ENCODE measurements at regions not wholly inside any gene's neighbourhood (a gene's known extent, or its start where the extent isn't known, plus 50 kb on each side); places are given as distances from the start of the nearest gene placed in this dataset.
A peak's percentile ranks its signal among the peaks of the same experiment; 100 is the strongest.

- DNase-seq: no peak
- Histone ChIP-seq H4K8ac (ENCODE audit: low read length) (no peak overlapping the region), H3K14ac (ENCODE audit: low read length in 2 of 2) (no peak overlapping the region), H3K18ac (ENCODE audit: low read depth in 1 of 2, low read length in 2 of 2) (no peak overlapping the region), H3K79me1 (replicated peaks; ENCODE audit: low read length, poor library complexity, severe bottlenecking) (no peaks in the 10 kb centered on the region), H2BK5ac (ENCODE audit: low read depth, low read length, poor library complexity, severe bottlenecking) (no peak overlapping the region), H3K9ac (ENCODE audit: low read length) (no peak overlapping the region), H2BK15ac (ENCODE audit: low read depth, poor library complexity, severe bottlenecking) (no peak overlapping the region), H3K9me3 (ENCODE audit: control insufficient read depth, low read length) (no peaks in the 10 kb centered on the region), H2BK120ac (ENCODE audit: low read depth, low read length) (no peak overlapping the region), H3K27ac (ENCODE audit: low read length, poor library complexity, severe bottlenecking) (no peak overlapping the region), H3K23ac (ENCODE audit: low read length in 2 of 2) (no peak overlapping the region), H3K4me2 (ENCODE audit: low read length, poor library complexity, severe bottlenecking) (no peak overlapping the region), H2AK5ac (ENCODE audit: low read length, severe bottlenecking) (no peak overlapping the region), H2AFZ (ENCODE audit: low read depth, low read length) (no peak overlapping the region), H3K4me1 (ENCODE audit: control insufficient read depth, insufficient read depth, low read depth, low read length) (no peaks in the 10 kb centered on the region), H4K91ac (ENCODE audit: low read length) (no peak overlapping the region), H3K36me3 (ENCODE audit: control insufficient read depth in 1 of 2, insufficient read depth in 2 of 2, low read depth in 1 of 2, low read length in 2 of 2) (no peaks in the 10 kb centered on the region), H3K4me3 (ENCODE audit: insufficient read depth in 1 of 2, low read depth in 1 of 2, low read length in 2 of 2) (no peak overlapping the region), H2BK12ac (ENCODE audit: low read length in 2 of 2) (no peak overlapping the region), H3K4ac (ENCODE audit: low read depth in 1 of 2, low read length in 2 of 2) (no peak overlapping the region), H3K27me3 (ENCODE audit: control insufficient read depth in 1 of 2, insufficient read depth in 1 of 2, low read length in 2 of 2) (peaks cover 8 to 52% of the 10 kb centered on the region in 2 experiments)
- WGBS: no CpG with 5 or more reads among the region's 1 CpG
These were observed 301.9 kb upstream of the PRKCQ start for GRCh38 chr10:6881987-6882386.

- DNase-seq: no peak
- Histone ChIP-seq H3K23ac (ENCODE audit: low read length in 2 of 2) (no peak overlapping the region), H4K91ac (ENCODE audit: low read length) (no peak overlapping the region), H3K4ac (ENCODE audit: low read depth in 1 of 2, low read length in 2 of 2) (peak overlapping the region in 1 of 2 experiments; percentile 8), H3K9me3 (ENCODE audit: control insufficient read depth, low read length) (no peaks in the 10 kb centered on the region), H3K4me2 (ENCODE audit: low read length, poor library complexity, severe bottlenecking) (no peak overlapping the region), H2BK5ac (ENCODE audit: low read depth, low read length, poor library complexity, severe bottlenecking) (no peak overlapping the region), H3K9ac (ENCODE audit: low read length) (peak overlapping the region; percentile 43), H2AFZ (ENCODE audit: low read depth, low read length) (no peak overlapping the region), H4K8ac (ENCODE audit: low read length) (no peak overlapping the region), H3K36me3 (ENCODE audit: control insufficient read depth in 1 of 2, insufficient read depth in 2 of 2, low read depth in 1 of 2, low read length in 2 of 2) (no peaks in the 10 kb centered on the region), H3K18ac (ENCODE audit: low read depth in 1 of 2, low read length in 2 of 2) (no peak overlapping the region), H3K4me3 (ENCODE audit: insufficient read depth in 1 of 2, low read depth in 1 of 2, low read length in 2 of 2) (peak overlapping the region in 1 of 2 experiments; percentile 14), H2BK12ac (ENCODE audit: low read length in 2 of 2) (no peak overlapping the region), H2BK120ac (ENCODE audit: low read depth, low read length) (no peak overlapping the region), H3K79me1 (replicated peaks; ENCODE audit: low read length, poor library complexity, severe bottlenecking) (no peaks in the 10 kb centered on the region), H2AK5ac (ENCODE audit: low read length, severe bottlenecking) (no peak overlapping the region), H3K27me3 (ENCODE audit: control insufficient read depth in 1 of 2, insufficient read depth in 1 of 2, low read length in 2 of 2) (peaks cover 8 to 63% of the 10 kb centered on the region in 2 experiments), H2BK15ac (ENCODE audit: low read depth, poor library complexity, severe bottlenecking) (no peak overlapping the region), H3K4me1 (ENCODE audit: control insufficient read depth, insufficient read depth, low read depth, low read length) (no peaks in the 10 kb centered on the region), H3K27ac (ENCODE audit: low read length, poor library complexity, severe bottlenecking) (no peak overlapping the region), H3K14ac (ENCODE audit: low read length in 2 of 2) (no peak overlapping the region)
- 68% methylated on average over 11 of the region's 11 CpGs for WGBS
These were observed 297.8 kb upstream of the PRKCQ start for GRCh38 chr10:6877722-6878392.

DNA sequence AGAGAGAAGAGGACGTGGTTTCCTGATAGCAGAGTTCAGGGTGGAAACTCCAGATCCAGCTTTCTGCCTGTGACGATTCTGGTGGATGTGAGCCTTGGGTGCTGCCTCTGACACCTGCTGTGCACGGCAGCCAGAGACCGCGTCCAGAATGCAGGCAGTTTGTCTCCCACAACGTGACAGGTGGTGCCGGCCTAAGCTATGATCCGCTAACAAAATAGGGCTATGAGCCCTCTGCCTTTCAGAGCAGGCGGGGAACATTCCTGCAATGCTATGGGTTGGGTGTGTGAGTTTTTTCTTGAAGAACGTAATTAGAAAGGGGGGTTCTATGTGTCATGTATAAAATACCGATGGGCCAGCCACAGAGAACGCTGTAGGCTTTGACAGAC lies 297.3 kb upstream of the PRKCQ start:
- H3K9me3 ChIP-seq (ENCODE audit: control insufficient read depth, low read length): no peaks in the 10 kb centered on the region
- no peak overlapping the region for H2BK5ac ChIP-seq (ENCODE audit: low read depth, low read length, poor library complexity, severe bottlenecking)
- H2BK12ac ChIP-seq (ENCODE audit: low read length in 2 of 2): peak overlapping the region in 1 of 2 experiments; percentile 72
- no peak overlapping the region for H3K9ac ChIP-seq (ENCODE audit: low read length)
- H3K27ac ChIP-seq (ENCODE audit: low read length, poor library complexity, severe bottlenecking): no peak overlapping the region
- no peak overlapping the region for H3K4me3 ChIP-seq (ENCODE audit: insufficient read depth in 1 of 2, low read depth in 1 of 2, low read length in 2 of 2)
- peaks cover 8 to 65% of the 10 kb centered on the region in 2 experiments for H3K27me3 ChIP-seq (ENCODE audit: control insufficient read depth in 1 of 2, insufficient read depth in 1 of 2, low read length in 2 of 2)
- no peaks in the 10 kb centered on the region for H3K36me3 ChIP-seq (ENCODE audit: control insufficient read depth in 1 of 2, insufficient read depth in 2 of 2, low read depth in 1 of 2, low read length in 2 of 2)
- no peaks in the 10 kb centered on the region for H3K4me1 ChIP-seq (ENCODE audit: control insufficient read depth, insufficient read depth, low read depth, low read length)
- no peak overlapping the region for H4K8ac ChIP-seq (ENCODE audit: low read length)
- no peak overlapping the region for H2BK120ac ChIP-seq (ENCODE audit: low read depth, low read length)
- H2AK5ac ChIP-seq (ENCODE audit: low read length, severe bottlenecking): no peak overlapping the region
- 92% methylated on average over 12 of the region's 12 CpGs for WGBS
- H3K4ac ChIP-seq (ENCODE audit: low read depth in 1 of 2, low read length in 2 of 2): no peak overlapping the region
- H3K18ac ChIP-seq (ENCODE audit: low read depth in 1 of 2, low read length in 2 of 2): no peak overlapping the region
- no peak overlapping the region for H3K4me2 ChIP-seq (ENCODE audit: low read length, poor library complexity, severe bottlenecking)
- no peak for DNase-seq
- H3K14ac ChIP-seq (ENCODE audit: low read length in 2 of 2): peak overlapping the region in 1 of 2 experiments; percentile 53
- H3K79me1 ChIP-seq (replicated peaks; ENCODE audit: low read length, poor library complexity, severe bottlenecking): no peaks in the 10 kb centered on the region
- no peak overlapping the region for H2BK15ac ChIP-seq (ENCODE audit: low read depth, poor library complexity, severe bottlenecking)
- H4K91ac ChIP-seq (ENCODE audit: low read length): no peak overlapping the region
- H2AFZ ChIP-seq (ENCODE audit: low read depth, low read length): no peak overlapping the region
- H3K23ac ChIP-seq (ENCODE audit: low read length in 2 of 2): no peak overlapping the region

- Histone ChIP-seq H2BK12ac (ENCODE audit: low read length in 2 of 2) (no peak overlapping the region), H3K4me3 (ENCODE audit: insufficient read depth in 1 of 2, low read depth in 1 of 2, low read length in 2 of 2) (peak overlapping the region in 1 of 2 experiments; percentile 47), H2BK5ac (ENCODE audit: low read depth, low read length, poor library complexity, severe bottlenecking) (no peak overlapping the region), H4K8ac (ENCODE audit: low read length) (no peak overlapping the region), H3K4ac (ENCODE audit: low read depth in 1 of 2, low read length in 2 of 2) (no peak overlapping the region), H3K27me3 (ENCODE audit: control insufficient read depth in 1 of 2, insufficient read depth in 1 of 2, low read length in 2 of 2) (peaks cover 8 to 72% of the 10 kb centered on the region in 2 experiments), H2AK5ac (ENCODE audit: low read length, severe bottlenecking) (no peak overlapping the region), H3K14ac (ENCODE audit: low read length in 2 of 2) (no peak overlapping the region), H3K4me1 (ENCODE audit: control insufficient read depth, insufficient read depth, low read depth, low read length) (no peaks in the 10 kb centered on the region), H3K36me3 (ENCODE audit: control insufficient read depth in 1 of 2, insufficient read depth in 2 of 2, low read depth in 1 of 2, low read length in 2 of 2) (no peaks in the 10 kb centered on the region), H4K91ac (ENCODE audit: low read length) (no peak overlapping the region), H3K9ac (ENCODE audit: low read length) (no peak overlapping the region), H2BK15ac (ENCODE audit: low read depth, poor library complexity, severe bottlenecking) (no peak overlapping the region), H3K9me3 (ENCODE audit: control insufficient read depth, low read length) (no peaks in the 10 kb centered on the region), H3K27ac (ENCODE audit: low read length, poor library complexity, severe bottlenecking) (no peak overlapping the region), H2BK120ac (ENCODE audit: low read depth, low read length) (no peak overlapping the region), H3K79me1 (replicated peaks; ENCODE audit: low read length, poor library complexity, severe bottlenecking) (no peaks in the 10 kb centered on the region), H2AFZ (ENCODE audit: low read depth, low read length) (no peak overlapping the region), H3K4me2 (ENCODE audit: low read length, poor library complexity, severe bottlenecking) (no peak overlapping the region), H3K23ac (ENCODE audit: low read length in 2 of 2) (no peak overlapping the region), H3K18ac (ENCODE audit: low read depth in 1 of 2, low read length in 2 of 2) (no peak overlapping the region)
- no peak for DNase-seq
- WGBS: 85% methylated on average over 4 of the region's 7 CpGs
These were observed 295.3 kb upstream of the PRKCQ start for GRCh38 chr10:6875269-6875865.

Data from mesenchymal stem cell (in vitro differentiated cells and primary cell).